Peyer's patch (tissue), 4 donors: ENCODE measurements at regions not wholly inside any gene's neighbourhood (a gene's known extent, or its start where the extent isn't known, plus 50 kb on each side); places are given as distances from the start of the nearest gene placed in this dataset.

Experiments
- DNase-seq, 3 donors: peaks; one replicate each; pipeline ENCODE4 v3.0.0-alpha.2; 2017 to 2019
- H3K27ac ChIP-seq, 4 donors: fragments of 200-600 bp; sonication (generic); one replicate each; pipeline ENCODE4 v1.5.1; 2016 to 2019
- H3K27me3 ChIP-seq, 2 donors: fragments of 200-600 bp; sonication (generic); one replicate each; pipeline ENCODE4 v1.5.1; 2019
- H3K36me3 ChIP-seq, 3 donors: fragments of 200-600 bp; sonication (generic); one replicate each; pipeline ENCODE4 v1.5.1; 2016 to 2019
- H3K4me1 ChIP-seq, 4 donors: fragments of 200-600 bp; sonication (generic); one replicate each; pipeline ENCODE4 v1.5.1; 2016 to 2019
- H3K4me3 ChIP-seq, 4 donors: fragments of 200-600 bp; sonication (generic); 1 replicate in 3 of 4; 2 replicates in 1 of 4; pipeline ENCODE4 v1.5.1; 2016 to 2019; ENCODE audit warnings: mild to moderate bottlenecking in 1 of 4
- H3K9me3 ChIP-seq, 4 donors: fragments of 200-600 bp; sonication (generic); one replicate each; pipeline ENCODE4 v1.5.1; 2016 to 2019; ENCODE audit warnings: mild to moderate bottlenecking in 1 of 4
- POLR2A ChIP-seq, 2 donors: fragments of 450-650 bp; IDR thresholded peaks; one replicate each; pipeline ENCODE4 v1.5.1; 2017; ENCODE audit warnings: antibody characterized with exemption in 2 of 2, mild to moderate bottlenecking in 2 of 2, moderate library complexity in 2 of 2
- TF ChIP-seq, protein P1 (sequence below), 6 experiments: fragments of 450-650 bp in 4 of 6; fragments of 200-600 bp in 2 of 6; sonication (generic) in 1 of 6; IDR thresholded peaks; one replicate each; pipeline ENCODE4 v1.5.1; 2017 to 2019; ENCODE audit warnings: antibody characterized with exemption in 6 of 6, mild to moderate bottlenecking in 3 of 6, moderate library complexity in 1 of 6

DNA sequence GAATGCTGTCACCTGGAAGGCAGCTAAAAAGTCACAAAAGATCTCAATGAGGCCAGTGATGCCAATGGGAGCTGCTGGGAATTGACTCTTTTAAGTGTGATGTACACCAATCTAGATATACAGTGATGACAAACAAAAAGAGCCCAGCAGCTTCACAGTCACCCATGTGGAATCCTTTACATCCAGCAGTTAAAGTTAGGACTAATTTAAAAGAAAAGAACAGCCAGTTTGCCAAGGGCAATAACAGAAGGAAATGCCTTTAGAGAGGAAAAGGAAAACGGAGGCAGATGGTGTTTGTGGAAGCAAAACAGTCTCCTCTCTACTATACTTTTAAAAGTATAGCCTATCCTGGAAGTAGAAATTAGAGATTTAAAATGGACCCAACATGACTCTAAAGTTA, 873.5 kb downstream of the EPHA7 start:
- no peak for TF ChIP-seq POLR2A (IDR thresholded peaks at IDR 0.05)
- TF ChIP-seq, protein P1, sequence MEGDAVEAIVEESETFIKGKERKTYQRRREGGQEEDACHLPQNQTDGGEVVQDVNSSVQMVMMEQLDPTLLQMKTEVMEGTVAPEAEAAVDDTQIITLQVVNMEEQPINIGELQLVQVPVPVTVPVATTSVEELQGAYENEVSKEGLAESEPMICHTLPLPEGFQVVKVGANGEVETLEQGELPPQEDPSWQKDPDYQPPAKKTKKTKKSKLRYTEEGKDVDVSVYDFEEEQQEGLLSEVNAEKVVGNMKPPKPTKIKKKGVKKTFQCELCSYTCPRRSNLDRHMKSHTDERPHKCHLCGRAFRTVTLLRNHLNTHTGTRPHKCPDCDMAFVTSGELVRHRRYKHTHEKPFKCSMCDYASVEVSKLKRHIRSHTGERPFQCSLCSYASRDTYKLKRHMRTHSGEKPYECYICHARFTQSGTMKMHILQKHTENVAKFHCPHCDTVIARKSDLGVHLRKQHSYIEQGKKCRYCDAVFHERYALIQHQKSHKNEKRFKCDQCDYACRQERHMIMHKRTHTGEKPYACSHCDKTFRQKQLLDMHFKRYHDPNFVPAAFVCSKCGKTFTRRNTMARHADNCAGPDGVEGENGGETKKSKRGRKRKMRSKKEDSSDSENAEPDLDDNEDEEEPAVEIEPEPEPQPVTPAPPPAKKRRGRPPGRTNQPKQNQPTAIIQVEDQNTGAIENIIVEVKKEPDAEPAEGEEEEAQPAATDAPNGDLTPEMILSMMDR (IDR thresholded peaks at IDR 0.05), result no peak
- no peaks in the 10 kb centered on the region for H3K9me3 ChIP-seq

DNA sequence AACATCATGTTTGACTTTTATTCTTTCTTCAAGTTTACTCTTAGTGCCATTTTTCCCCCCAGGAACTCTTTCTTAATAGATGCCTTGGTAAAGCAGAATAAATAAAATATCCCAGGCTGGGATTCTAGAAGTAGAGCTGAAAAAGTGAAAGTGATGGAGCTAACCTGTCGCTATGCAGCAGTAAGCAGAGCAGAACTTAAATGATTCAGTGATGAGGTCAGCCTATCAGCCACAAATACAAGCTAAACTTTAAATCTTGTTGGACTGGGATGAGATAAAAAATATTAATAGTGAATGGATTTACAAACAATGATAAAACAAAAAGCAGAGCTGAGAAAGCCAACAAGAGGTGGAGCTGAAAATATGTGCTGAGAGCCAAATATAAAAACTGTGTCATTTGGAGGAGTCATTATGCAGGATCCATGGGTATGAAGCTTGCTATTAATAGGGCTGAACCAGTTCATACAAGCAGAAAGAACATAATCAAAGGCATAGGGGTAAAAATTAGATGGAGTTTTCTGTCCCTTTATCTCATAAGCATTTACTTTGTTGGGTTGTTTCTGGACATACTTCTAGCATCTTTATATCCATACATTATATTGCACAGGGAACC, 877.8 kb downstream of the EPHA7 start:
- DNase-seq, result no peak
- Histone ChIP-seq H3K27me3 (no peaks in the 10 kb centered on the region), H3K4me3 (no peak overlapping the region), H3K9me3 (no peaks in the 10 kb centered on the region), H3K27ac (no peak overlapping the region), H3K36me3 (no peaks in the 10 kb centered on the region), H3K4me1 (no peaks in the 10 kb centered on the region)
- TF ChIP-seq POLR2A (IDR thresholded peaks at IDR 0.05), result no peak
- TF ChIP-seq, protein P1 (IDR thresholded peaks at IDR 0.05), result no peak

More for the DNA sequence above, 873.5 kb downstream of the EPHA7 start:
- no peak for DNase-seq
- H3K4me3 ChIP-seq, result no peak overlapping the region
- H3K36me3 ChIP-seq, result no peaks in the 10 kb centered on the region
- no peaks in the 10 kb centered on the region for H3K4me1 ChIP-seq
- H3K27me3 ChIP-seq, result no peaks in the 10 kb centered on the region
- no peak overlapping the region for H3K27ac ChIP-seq

DNA sequence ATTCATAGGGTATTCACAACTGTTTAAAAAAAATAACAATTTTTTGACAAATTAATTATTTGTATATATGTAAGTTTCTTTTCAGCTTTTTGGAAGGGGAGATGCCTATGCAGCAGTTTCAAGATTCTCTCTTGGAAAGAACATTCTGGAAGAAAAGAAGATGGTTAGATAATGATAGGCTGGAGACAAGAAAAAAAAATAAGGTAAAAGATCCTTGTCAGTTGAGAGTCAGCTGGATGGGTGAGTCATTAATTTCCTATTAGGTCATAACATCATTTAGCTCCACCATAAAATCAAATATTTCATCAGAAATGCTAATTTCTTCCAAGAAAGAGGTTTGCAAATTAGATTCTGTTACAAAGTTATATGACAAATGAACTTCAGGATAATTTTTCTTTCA, 880.4 kb downstream of the EPHA7 start:
- no peaks in the 10 kb centered on the region for H3K9me3 ChIP-seq
- no peaks in the 10 kb centered on the region for H3K4me1 ChIP-seq
- TF ChIP-seq, protein P1 (IDR thresholded peaks at IDR 0.05), result no peak
- no peak for TF ChIP-seq POLR2A (IDR thresholded peaks at IDR 0.05)
- H3K27ac ChIP-seq, result no peak overlapping the region
- no peak overlapping the region for H3K4me3 ChIP-seq
- no peaks in the 10 kb centered on the region for H3K27me3 ChIP-seq
- no peak for DNase-seq
- no peaks in the 10 kb centered on the region for H3K36me3 ChIP-seq

DNA sequence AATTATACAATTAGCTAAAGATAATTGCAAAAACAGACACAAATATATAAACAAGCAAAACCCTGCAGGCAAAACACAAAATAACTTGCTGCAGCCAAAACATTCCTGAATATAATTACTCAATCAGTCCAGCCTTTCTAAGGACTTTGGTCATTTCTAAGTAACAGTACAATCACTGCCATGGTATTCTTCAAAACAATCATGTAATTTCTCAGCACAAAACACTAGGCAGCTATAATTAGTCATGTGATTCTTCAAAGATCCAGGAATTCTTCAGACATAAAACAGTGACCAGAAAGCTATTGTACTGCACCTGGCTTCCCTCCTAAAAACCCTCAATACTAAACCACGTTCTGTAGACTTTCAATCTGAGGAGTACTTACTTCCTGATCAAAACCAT, 881.1 kb downstream of the EPHA7 start:
- Histone ChIP-seq H3K9me3 (no peaks in the 10 kb centered on the region), H3K27me3 (no peaks in the 10 kb centered on the region), H3K36me3 (no peaks in the 10 kb centered on the region), H3K4me3 (no peak overlapping the region), H3K27ac (no peak overlapping the region), H3K4me1 (no peaks in the 10 kb centered on the region)
- no peak for DNase-seq
- TF ChIP-seq POLR2A (IDR thresholded peaks at IDR 0.05), result no peak
- TF ChIP-seq, protein P1 (IDR thresholded peaks at IDR 0.05), result no peak

DNA sequence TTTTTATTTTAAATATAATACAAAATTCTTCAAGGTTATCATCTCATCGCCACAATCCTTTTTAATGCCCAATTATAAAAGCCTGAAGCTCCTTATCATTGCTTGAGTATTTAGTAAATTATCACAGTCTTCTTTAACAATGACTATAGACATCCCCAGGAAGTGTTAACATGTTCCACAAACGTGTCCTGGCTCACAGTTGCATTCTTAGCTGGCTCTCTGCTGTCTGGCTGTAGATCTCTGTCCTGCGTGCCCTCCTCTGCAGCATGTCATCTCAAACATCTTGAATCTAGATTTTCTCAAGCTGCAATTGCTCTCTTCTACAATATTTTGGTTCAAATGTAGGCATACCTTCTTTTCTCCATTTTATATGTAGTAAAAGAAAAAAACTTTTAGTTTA, 885.2 kb downstream of the EPHA7 start:
- Histone ChIP-seq H3K9me3 (no peaks in the 10 kb centered on the region), H3K36me3 (no peaks in the 10 kb centered on the region), H3K27ac (no peak overlapping the region), H3K4me1 (no peaks in the 10 kb centered on the region), H3K27me3 (no peaks in the 10 kb centered on the region), H3K4me3 (no peak overlapping the region)
- DNase-seq, result no peak
- TF ChIP-seq, protein P1 (IDR thresholded peaks at IDR 0.05), result no peak
- TF ChIP-seq POLR2A (IDR thresholded peaks at IDR 0.05), result no peak

DNA sequence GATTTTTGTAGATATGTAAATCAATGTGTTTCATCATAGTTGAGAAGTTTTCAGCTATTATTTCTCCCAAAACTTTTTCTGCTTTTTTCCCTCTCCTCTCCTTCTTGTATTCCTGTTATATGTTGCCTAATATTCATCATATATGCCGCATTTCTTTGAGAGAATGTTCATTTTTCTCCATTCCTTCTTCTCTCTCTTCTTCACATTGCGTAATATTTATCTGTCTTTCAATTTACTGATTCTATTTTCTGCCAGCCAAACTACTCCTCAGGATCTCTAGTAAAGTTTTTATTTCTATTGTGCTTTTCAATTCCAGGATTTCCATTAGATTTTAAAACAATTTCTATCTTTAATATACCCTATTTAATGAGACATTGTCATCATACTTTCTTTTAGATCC, 896.8 kb downstream of the EPHA7 start:
- DNase-seq, result no peak
- Histone ChIP-seq H3K36me3 (no peaks in the 10 kb centered on the region), H3K9me3 (no peaks in the 10 kb centered on the region), H3K27me3 (no peaks in the 10 kb centered on the region), H3K4me3 (no peak overlapping the region), H3K27ac (no peak overlapping the region), H3K4me1 (no peaks in the 10 kb centered on the region)
- no peak for TF ChIP-seq POLR2A (IDR thresholded peaks at IDR 0.05)
- TF ChIP-seq, protein P1 (IDR thresholded peaks at IDR 0.05), result no peak
